GM12878 (cell line): ENCODE measurements at regions not wholly inside any gene's neighbourhood (a gene's known extent, or its start where the extent isn't known, plus 50 kb on each side); places are given as distances from the start of the nearest gene placed in this dataset.

Experiments
- MAX ChIP-seq: IDR thresholded peaks from 2 replicates; pipeline ENCODE4 v1.6.1; 2012; ENCODE audit warnings: low read depth, low read length, improper control_type of control experiment
- TBL1XR1 ChIP-seq: IDR thresholded peaks from 2 replicates; pipeline ENCODE4 v1.6.1; 2012; ENCODE audit warnings: low read depth, low read length, improper control_type of control experiment

GRCh38 chr1:108071601-108072000, 106.6 kb upstream of the VAV3 start:
- TF ChIP-seq TBL1XR1 (no peak), MAX (no peak)
